Vagina (tissue), 2 donors: ENCODE measurements at regions not wholly inside any gene's neighbourhood (a gene's known extent, or its start where the extent isn't known, plus 50 kb on each side); places are given as distances from the start of the nearest gene placed in this dataset.

Source experiments
- POLR2A ChIP-seq, 2 donors: fragments of 450-650 bp; IDR thresholded peaks; one replicate each; pipeline ENCODE4 v1.6.1; 2017; ENCODE audit warnings: antibody characterized with exemption in 2 of 2, mild to moderate bottlenecking in 2 of 2, moderate library complexity in 2 of 2
- POLR2AphosphoS5 ChIP-seq, 2 donors: sonication (generic); formaldehyde crosslinking; IDR thresholded peaks; one replicate each; pipeline ENCODE4 v1.9.0; 2017; ENCODE audit warnings: antibody characterized with exemption in 2 of 2, mild to moderate bottlenecking in 2 of 2, low read depth in 1 of 2; ENCODE audit not compliant: insufficient read depth in 1 of 2

DNA sequence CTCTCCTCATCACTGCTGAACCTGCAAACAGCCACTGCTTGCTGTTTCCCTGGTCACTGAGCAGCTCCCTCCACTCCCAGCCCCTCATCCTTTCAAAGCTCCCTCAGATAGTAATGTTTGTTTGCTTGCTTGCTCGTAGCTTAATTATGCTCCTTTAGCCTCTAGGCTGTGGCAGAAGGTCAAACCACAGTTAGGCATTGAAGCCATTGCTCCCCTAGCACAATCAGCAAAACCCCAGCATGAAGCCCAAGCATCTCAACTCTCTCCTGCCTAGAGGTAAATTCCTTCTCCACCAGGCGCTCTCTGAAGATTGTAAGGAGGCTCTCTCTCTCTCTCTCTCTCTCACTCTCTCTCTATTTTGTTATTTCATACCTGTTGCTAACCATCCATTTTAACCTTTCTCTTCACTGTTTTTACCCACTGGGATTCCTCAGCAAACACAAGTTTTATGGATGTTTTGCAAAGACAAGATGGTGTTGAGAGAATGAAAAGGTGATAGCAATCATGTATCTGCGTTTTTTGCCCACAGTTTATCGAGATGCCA, 135.9 kb upstream of the HNRNPA3 start:
- TF ChIP-seq POLR2AphosphoS5 (IDR thresholded peaks at IDR 0.05; ENCODE audit: insufficient read depth in 1 of 2, low read depth in 1 of 2) (no peak), POLR2A (IDR thresholded peaks at IDR 0.05) (no peak)
